ENCODE measurements at regions not wholly inside any gene's neighbourhood (a gene's known extent, or its start where the extent isn't known, plus 50 kb on each side); places are given as distances from the start of the nearest gene placed in this dataset.

- TF ChIP-seq, protein P1, sequence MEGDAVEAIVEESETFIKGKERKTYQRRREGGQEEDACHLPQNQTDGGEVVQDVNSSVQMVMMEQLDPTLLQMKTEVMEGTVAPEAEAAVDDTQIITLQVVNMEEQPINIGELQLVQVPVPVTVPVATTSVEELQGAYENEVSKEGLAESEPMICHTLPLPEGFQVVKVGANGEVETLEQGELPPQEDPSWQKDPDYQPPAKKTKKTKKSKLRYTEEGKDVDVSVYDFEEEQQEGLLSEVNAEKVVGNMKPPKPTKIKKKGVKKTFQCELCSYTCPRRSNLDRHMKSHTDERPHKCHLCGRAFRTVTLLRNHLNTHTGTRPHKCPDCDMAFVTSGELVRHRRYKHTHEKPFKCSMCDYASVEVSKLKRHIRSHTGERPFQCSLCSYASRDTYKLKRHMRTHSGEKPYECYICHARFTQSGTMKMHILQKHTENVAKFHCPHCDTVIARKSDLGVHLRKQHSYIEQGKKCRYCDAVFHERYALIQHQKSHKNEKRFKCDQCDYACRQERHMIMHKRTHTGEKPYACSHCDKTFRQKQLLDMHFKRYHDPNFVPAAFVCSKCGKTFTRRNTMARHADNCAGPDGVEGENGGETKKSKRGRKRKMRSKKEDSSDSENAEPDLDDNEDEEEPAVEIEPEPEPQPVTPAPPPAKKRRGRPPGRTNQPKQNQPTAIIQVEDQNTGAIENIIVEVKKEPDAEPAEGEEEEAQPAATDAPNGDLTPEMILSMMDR (IDR thresholded peaks at IDR 0.05), result no peak
- no peak for TF ChIP-seq POLR2AphosphoS5 (IDR thresholded peaks at IDR 0.05)
These were observed 392.0 kb downstream of the GADD45G start for GRCh38 chr9:89996773-89997172.

Data from breast epithelium (tissue), 3 donors.